Sigmoid colon (tissue), 6 donors: ENCODE measurements at regions not wholly inside any gene's neighbourhood (a gene's known extent, or its start where the extent isn't known, plus 50 kb on each side); places are given as distances from the start of the nearest gene placed in this dataset.
A peak's percentile ranks its signal among the peaks of the same experiment; 100 is the strongest.
"Not testable (repeated sequence)": the region's sequence is repeated elsewhere in the genome, so short reads cannot be mapped to it uniquely, and the experiment has no call there.

Experiments
- DNase-seq: peaks from one replicate; pipeline ENCODE4 v3.0.0-alpha.2; 2019
- H3K27ac ChIP-seq, 4 donors: fragments of 200-600 bp; sonication (generic); one replicate each; pipeline ENCODE4 v1.5.1; 2016 to 2019; ENCODE audit warnings: mild to moderate bottlenecking in 1 of 4
- H3K27me3 ChIP-seq, 3 donors: fragments of 200-600 bp; sonication (generic); one replicate each; pipeline ENCODE4 v1.5.1; 2019; ENCODE audit warnings: mild to moderate bottlenecking in 1 of 3
- H3K36me3 ChIP-seq, 4 donors: fragments of 200-600 bp; sonication (generic); one replicate each; pipeline ENCODE4 v1.5.1; 2016 to 2019
- H3K4me1 ChIP-seq, 4 donors: fragments of 200-600 bp; sonication (generic); one replicate each; pipeline ENCODE4 v1.5.1; 2017 to 2019
- H3K4me3 ChIP-seq, 4 donors: fragments of 200-600 bp; sonication (generic); one replicate each; pipeline ENCODE4 v1.5.1; 2017 to 2019; ENCODE audit warnings: mild to moderate bottlenecking in 2 of 4, moderate library complexity in 1 of 4
- H3K9me3 ChIP-seq, 4 donors: fragments of 200-600 bp in 3 of 4; sonication (generic) in 3 of 4; one replicate each; pipeline versions ENCODE4 v1.5.1 to v1.6.1; 2013 to 2019
- EP300 ChIP-seq, 4 donors: sonication (generic); formaldehyde crosslinking; IDR thresholded peaks; one replicate each; pipeline ENCODE4 v1.6.1; 2017; ENCODE audit warnings: antibody characterized with exemption in 4 of 4
- POLR2A ChIP-seq, 2 donors: fragments of 450-650 bp; IDR thresholded peaks; one replicate each; pipeline ENCODE4 v1.6.1; 2016; ENCODE audit warnings: antibody characterized with exemption in 2 of 2, mild to moderate bottlenecking in 2 of 2, moderate library complexity in 2 of 2
- POLR2AphosphoS5 ChIP-seq, 4 donors: sonication (generic); formaldehyde crosslinking; IDR thresholded peaks; one replicate each; pipeline ENCODE4 v1.6.1; 2017; ENCODE audit warnings: antibody characterized with exemption in 4 of 4
- WGBS, 2 donors: extraction: QIAGEN DNeasy Blood & Tissue Kit; methylation state at CpG; one replicate each; pipeline ENCODE4 v1.1.7; 2013; 5-methylcytosine and 5-hydroxymethylcytosine counted together
- intact Hi-C: fragments of 100-400 bp; cut with DNase I; formaldehyde crosslinking; loops from one replicate; pipeline ENCODE4 v1.15.1; 2023
- TF ChIP-seq, protein P1 (sequence below), 4 experiments: fragments of 450-650 bp in 3 of 4; fragments of 200-600 bp in 1 of 4; IDR thresholded peaks; one replicate each; pipeline ENCODE4 v1.5.1; 2016 to 2019; ENCODE audit warnings: antibody characterized with exemption in 4 of 4, mild to moderate bottlenecking in 3 of 4, moderate library complexity in 2 of 4
- donor health status: healthy with polysubstance abuse.
- donor health status: healthy.

DNA sequence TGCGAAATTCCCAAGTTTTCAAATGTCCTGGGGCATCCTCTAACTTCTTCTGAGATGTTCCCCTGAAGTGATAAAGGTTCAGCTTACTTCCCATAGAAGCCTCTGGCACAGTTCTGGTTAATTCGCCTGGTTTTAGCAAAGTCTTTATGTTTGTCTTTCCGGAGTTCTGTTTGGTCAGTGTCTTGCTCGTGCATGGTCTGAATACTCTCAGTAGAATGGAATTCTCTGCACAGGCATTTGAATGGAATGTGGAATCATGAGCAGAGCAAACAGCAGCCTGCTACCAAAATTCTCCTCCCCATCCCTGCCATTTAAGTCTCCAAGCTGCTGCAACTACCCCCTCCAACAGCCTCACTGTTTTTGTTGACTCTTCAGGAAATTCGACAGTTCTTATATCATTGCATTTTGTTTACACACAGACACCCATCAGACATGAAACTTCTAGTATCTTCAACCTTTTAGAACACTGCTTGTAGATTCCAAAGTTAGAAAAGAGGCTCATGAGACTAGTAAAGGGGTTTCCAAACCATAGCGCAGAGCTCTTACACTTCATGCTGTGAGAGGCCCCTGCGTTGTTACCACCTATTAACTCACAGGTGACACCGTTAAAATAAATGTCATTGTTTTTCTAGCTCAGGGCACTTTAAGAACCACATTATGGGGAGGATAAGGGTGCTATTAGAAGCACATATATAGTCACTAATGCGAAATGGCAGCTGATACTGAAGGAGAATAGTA lies 129.7 kb downstream of the PLCE1 start:
- no peak for DNase-seq
- intact Hi-C loops, result no loop called here
- Histone ChIP-seq H3K4me3 (no peak overlapping the region), H3K4me1 (peaks cover 0 to 40% (median 32%) of the 10 kb centered on the region in 4 donors), H3K27ac (peak overlapping the region in 3 of 4 donors; percentile 23 to 60 (median 53)), H3K27me3 (no peaks in the 10 kb centered on the region), H3K9me3 (no peaks in the 10 kb centered on the region), H3K36me3 (no peaks in the 10 kb centered on the region)
- TF ChIP-seq EP300 (IDR thresholded peaks at IDR 0.05) (no peak), POLR2A (IDR thresholded peaks at IDR 0.05) (no peak), POLR2AphosphoS5 (IDR thresholded peaks at IDR 0.05) (no peak)
- TF ChIP-seq, protein P1, sequence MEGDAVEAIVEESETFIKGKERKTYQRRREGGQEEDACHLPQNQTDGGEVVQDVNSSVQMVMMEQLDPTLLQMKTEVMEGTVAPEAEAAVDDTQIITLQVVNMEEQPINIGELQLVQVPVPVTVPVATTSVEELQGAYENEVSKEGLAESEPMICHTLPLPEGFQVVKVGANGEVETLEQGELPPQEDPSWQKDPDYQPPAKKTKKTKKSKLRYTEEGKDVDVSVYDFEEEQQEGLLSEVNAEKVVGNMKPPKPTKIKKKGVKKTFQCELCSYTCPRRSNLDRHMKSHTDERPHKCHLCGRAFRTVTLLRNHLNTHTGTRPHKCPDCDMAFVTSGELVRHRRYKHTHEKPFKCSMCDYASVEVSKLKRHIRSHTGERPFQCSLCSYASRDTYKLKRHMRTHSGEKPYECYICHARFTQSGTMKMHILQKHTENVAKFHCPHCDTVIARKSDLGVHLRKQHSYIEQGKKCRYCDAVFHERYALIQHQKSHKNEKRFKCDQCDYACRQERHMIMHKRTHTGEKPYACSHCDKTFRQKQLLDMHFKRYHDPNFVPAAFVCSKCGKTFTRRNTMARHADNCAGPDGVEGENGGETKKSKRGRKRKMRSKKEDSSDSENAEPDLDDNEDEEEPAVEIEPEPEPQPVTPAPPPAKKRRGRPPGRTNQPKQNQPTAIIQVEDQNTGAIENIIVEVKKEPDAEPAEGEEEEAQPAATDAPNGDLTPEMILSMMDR (IDR thresholded peaks at IDR 0.05), result no peak
- 60 to 63% methylated on average over 9 of the region's 9 CpGs for WGBS, 2 donors

DNA sequence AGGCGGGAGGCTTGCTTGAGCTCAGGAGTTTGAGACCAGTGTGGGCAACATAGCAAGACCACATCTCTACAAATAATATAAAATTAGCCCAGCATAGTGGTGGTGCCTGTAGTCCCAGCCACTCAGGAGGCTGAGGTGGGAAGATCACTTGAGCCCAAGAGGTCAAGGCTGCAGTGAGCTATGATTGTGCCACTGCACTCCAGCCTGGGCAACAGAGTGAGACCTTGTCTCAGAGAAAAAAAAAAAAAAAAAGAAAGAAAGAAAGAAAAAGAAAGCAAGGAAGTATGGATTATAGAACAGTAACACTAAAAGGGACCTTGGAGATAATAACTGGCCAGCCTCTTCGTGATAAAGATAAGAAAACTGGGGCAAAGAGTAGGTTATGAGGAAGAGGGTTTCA lies 130.4 kb downstream of the PLCE1 start:
- intact Hi-C loops, H3K9me3 ChIP-seq, H3K4me3 ChIP-seq, DNase-seq, H3K27me3 ChIP-seq, H3K36me3 ChIP-seq: not testable (repeated sequence)
- 57 to 79% methylated on average over 2 of the region's 2 CpGs for WGBS, 2 donors
- peaks cover 0 to 41% (median 32%) of the 10 kb centered on the region in 4 donors for H3K4me1 ChIP-seq
- H3K27ac ChIP-seq, result peak overlapping the region in 2 of 4 donors; percentile 53 to 60

DNA sequence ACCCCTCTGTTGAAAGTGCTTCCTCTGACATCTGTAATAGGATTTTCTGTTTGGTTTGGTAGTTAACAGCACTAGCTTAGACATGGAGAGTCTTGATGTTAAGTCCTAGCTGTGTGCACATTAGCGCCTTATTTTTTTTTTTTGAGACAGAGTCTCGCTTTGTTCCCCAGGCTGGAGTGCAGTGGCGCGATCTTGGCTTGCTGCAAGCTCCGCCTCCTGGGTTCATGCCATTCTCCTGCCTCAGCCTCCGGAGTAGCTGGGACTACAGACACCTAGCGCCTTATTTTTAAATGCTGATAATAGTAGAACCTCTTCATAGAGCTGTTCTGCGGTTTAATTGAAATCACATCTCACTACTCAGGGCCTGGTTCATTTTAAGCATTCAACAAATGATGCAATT lies 131.5 kb downstream of the PLCE1 start:
- WGBS, 2 donors, result 93 to 94% methylated on average over 8 of the region's 8 CpGs
- H3K27ac ChIP-seq, result peak overlapping the region in 3 of 4 donors; percentile 22 to 49 (median 22)
- intact Hi-C loops, H3K27me3 ChIP-seq, H3K4me3 ChIP-seq, H3K9me3 ChIP-seq, DNase-seq, H3K36me3 ChIP-seq: not testable (repeated sequence)
- H3K4me1 ChIP-seq, result peaks cover 0 to 52% (median 41%) of the 10 kb centered on the region in 4 donors

DNA sequence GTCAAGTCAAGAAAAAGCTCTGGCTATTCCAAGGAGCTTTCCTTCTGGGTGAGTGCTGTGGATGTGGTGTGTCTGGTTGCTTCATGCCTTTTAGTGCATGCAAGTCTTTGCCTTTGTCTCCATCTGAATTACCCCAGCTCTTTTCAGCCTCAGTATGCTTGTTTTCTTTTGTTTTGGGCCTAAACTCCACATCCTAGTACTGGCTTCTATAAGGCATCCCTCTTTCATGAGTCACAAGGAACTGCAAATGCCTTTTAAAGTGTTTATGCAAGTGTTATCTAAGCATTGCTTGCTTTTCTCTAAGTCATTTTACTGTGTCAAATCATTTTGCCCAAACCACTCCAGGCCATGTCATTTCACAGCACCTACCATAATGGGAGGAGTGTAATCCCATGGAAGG lies 132.1 kb downstream of the PLCE1 start:
- DNase-seq, result no peak
- Histone ChIP-seq H3K27me3 (no peaks in the 10 kb centered on the region), H3K4me3 (no peak overlapping the region), H3K36me3 (no peaks in the 10 kb centered on the region), H3K27ac (peak overlapping the region in 3 of 4 donors; percentile 22 to 49 (median 22)), H3K4me1 (peaks cover 0 to 58% (median 47%) of the 10 kb centered on the region in 4 donors), H3K9me3 (no peaks in the 10 kb centered on the region)
- intact Hi-C loops, result no loop called here
- TF ChIP-seq, protein P1 (IDR thresholded peaks at IDR 0.05), result no peak
- TF ChIP-seq POLR2A (IDR thresholded peaks at IDR 0.05) (no peak), POLR2AphosphoS5 (IDR thresholded peaks at IDR 0.05) (no peak), EP300 (IDR thresholded peaks at IDR 0.05) (no peak)

DNA sequence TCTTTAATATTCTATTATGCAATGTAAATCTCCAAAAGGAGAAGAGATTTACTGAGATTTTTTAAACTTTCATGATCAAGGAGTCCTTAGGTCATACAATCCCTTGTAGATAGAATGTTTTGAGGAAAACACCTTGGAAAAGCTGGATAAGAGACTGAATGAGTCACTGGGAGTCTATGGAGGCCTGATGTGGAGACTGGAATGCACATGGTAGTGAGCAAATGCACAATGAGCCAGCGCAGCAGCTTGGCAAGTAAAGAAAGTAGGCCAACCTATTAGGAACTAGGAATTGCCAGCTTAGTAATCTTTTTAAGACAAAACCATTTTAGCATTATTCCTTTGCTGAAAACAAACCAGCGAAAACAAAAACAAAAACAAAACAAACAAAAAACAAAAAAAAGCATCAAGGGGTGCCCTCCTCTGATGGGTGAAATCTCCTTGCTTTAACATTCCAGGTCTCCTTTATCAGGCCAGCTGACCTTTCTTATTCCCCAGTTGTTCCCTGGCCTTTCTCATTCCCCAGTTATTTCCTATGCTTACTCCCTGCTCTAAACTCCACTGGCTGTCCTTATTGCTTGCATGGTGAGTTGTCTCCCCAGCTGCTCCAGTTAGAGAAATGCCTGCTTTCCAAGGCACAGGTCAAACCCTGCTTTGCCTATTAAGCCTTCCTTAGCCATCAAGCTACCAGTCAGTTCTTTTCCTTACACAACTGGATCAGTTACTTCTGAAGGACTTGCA lies 135.8 kb downstream of the PLCE1 start:
- H3K36me3 ChIP-seq, result no peaks in the 10 kb centered on the region
- H3K27ac ChIP-seq, result peak overlapping the region in 1 of 4 donors; percentile 29
- 98% methylated on average over 2 of the region's 2 CpGs for WGBS, 2 donors
- no peaks in the 10 kb centered on the region for H3K9me3 ChIP-seq
- intact Hi-C loops, result no loop called here
- H3K4me1 ChIP-seq, result peaks cover 0 to 56% (median 51%) of the 10 kb centered on the region in 4 donors
- no peak overlapping the region for H3K4me3 ChIP-seq
- TF ChIP-seq POLR2AphosphoS5 (IDR thresholded peaks at IDR 0.05) (no peak), POLR2A (IDR thresholded peaks at IDR 0.05) (no peak), EP300 (IDR thresholded peaks at IDR 0.05) (no peak)
- TF ChIP-seq, protein P1 (IDR thresholded peaks at IDR 0.05), result no peak
- DNase-seq, result no peak
- H3K27me3 ChIP-seq, result no peaks in the 10 kb centered on the region
